GM13977 (cell line): ENCODE measurements at regions not wholly inside any gene's neighbourhood (a gene's known extent, or its start where the extent isn't known, plus 50 kb on each side); places are given as distances from the start of the nearest gene placed in this dataset.
"Not testable (repeated sequence)": the region's sequence is repeated elsewhere in the genome, so short reads cannot be mapped to it uniquely, and the experiment has no call there.

Experiments
- DNase-seq: peaks from one replicate; pipeline ENCODE4 v3.0.0; 2012; ENCODE audit warnings: low spot score
- in situ Hi-C: fragments of 300-500 bp; cut with MboI; formaldehyde crosslinking; loops from one replicate; pipeline ENCODE4 v1.12.0; 2022; ENCODE audit warnings: low sequenced_read_pairs, low pct_unique_long_range_greater_than_20kb, mixed read lengths, inconsistent platforms; ENCODE audit not compliant: unreplicated experiment

- DNase-seq, in situ Hi-C loops: not testable (repeated sequence)
Observed at GRCh38 chr1:206302056-206302455, 98.7 kb downstream of the SRGAP2 start.

- in situ Hi-C loops, DNase-seq: not testable (repeated sequence)
Observed at GRCh38 chr1:206307442-206307841, 104.1 kb downstream of the SRGAP2 start.

- DNase-seq, in situ Hi-C loops: not testable (repeated sequence)
Observed at GRCh38 chr1:206310948-206311347, 107.6 kb downstream of the SRGAP2 start.

- DNase-seq, in situ Hi-C loops: not testable (repeated sequence)
Observed at GRCh38 chr1:206311611-206312273, 108.4 kb downstream of the SRGAP2 start.

- DNase-seq, in situ Hi-C loops: not testable (repeated sequence)
Observed at GRCh38 chr1:206312274-206312665, 108.9 kb downstream of the SRGAP2 start.

GRCh38 chr1:206314951-206315636 is 111.8 kb downstream of the SRGAP2 start:
- in situ Hi-C loops, DNase-seq: not testable (repeated sequence)

DNA sequence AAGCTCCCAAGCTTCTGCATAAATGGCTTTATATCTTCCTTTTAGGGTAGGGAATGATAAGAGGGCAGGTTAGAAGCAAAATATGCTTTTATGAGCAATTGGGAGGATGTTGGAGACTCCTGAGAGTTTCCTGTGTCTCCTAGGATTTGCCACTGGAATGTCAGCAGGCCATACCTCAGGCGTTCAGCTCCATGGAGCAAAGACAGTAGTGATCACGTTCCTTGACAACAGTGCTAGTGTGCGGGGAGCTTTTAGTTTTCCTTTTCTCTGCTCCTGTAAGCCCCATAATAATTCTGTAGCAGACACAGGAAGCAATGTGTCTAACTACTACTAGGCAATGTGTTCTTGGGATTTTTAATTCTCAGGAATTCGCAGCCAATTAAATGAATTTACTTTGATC is 113.6 kb downstream of the SRGAP2 start:
- DNase-seq, in situ Hi-C loops: not testable (repeated sequence)

DNA sequence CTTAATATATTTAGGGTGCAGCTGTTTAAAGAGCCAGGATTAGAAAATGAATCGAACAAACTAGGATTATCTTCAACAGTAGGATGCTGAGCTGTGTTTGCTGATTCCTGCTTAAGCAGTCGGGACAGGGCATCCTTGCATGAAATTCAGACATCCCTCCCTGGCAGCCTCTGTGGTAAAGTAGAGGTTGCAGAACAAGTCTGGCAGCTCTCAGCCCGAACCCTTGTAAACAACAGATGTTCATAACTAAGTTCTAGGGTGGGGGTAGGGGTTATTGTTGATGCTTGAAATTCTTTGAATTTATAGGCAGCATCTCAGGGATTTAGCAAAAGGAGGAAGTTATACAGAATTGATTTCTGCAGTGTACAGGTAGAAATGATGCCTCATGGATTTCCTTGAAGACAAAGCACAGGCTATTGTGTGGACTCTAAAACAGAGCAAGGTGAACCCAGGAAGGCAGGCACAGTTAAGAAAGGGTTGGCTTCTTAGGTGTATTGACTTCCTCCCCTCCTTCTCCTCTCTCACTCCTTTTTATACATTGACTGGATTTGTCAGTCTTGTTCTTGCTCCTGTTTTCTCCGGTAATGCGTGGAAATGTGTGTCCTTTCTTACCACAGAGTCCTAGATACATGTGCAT is 114.7 kb downstream of the SRGAP2 start:
- DNase-seq, in situ Hi-C loops: not testable (repeated sequence)

GRCh38 chr1:206320227-206320626 is 116.9 kb downstream of the SRGAP2 start:
- in situ Hi-C loops, DNase-seq: not testable (repeated sequence)

GRCh38 chr1:206326159-206326939 is 123.0 kb downstream of the SRGAP2 start:
- DNase-seq, in situ Hi-C loops: not testable (repeated sequence)

DNA sequence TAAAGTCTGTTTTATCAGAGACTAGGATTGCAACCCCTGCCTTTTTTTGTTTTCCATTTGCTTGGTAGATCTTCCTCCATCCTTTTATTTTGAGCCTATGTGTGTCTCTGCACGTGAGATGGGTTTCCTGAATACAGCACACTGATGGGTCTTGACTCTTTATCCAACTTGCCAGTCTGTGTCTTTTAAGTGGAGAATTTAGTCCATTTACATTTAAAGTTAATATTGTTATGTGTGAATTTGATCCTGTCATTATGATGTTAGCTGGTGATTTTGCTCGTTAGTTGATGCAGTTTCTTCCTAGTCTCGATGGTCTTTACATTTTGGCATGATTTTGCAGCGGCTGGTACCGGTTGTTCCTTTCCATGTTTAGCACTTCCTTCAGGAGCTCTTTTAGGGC is 128.3 kb downstream of the SRGAP2 start:
- in situ Hi-C loops, DNase-seq: not testable (repeated sequence)

DNA sequence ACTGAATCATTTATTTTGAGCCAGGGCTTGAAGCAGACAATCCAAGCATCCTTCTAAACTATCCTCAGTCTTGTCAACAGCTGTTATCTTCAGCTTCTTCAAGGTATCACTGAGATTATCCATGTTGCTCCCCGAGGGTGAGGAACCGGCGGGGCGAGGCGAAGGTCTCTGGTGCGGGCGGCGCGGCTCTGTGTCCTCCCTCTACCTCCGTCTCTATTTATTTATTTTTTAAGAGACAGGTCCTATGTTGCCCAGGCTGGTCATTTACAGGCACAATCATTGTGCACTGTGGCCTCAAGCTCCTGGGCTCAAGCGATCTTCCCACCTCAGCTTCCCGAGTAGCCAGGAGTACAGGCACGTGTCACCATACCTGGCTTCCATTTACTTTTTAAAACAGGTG is 130.0 kb downstream of the SRGAP2 start:
- in situ Hi-C loops, DNase-seq: not testable (repeated sequence)

- in situ Hi-C loops, DNase-seq: not testable (repeated sequence)
Observed at GRCh38 chr1:206333897-206334296, 130.6 kb downstream of the SRGAP2 start.

DNA sequence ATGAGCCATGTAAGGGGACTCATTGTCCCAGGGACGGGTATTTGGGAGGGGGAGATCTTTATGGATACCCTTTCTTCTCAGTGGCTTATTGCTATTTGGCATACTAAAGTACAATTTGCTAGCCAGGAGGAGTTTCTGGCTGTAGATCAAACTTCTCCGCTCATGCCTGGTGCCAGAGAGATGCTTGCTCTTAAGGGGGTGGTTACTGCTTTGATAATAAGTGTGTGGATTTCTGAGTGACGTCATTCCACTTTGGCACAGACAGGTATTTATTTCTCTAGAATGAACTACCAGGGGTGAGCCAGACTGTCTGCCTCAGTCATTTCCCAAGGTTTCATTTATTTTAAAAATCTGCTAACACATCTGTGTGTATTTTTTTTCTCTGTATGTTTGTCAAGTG is 131.1 kb downstream of the SRGAP2 start:
- in situ Hi-C loops, DNase-seq: not testable (repeated sequence)

- in situ Hi-C loops = not testable (repeated sequence)
Observed at GRCh38 chr1:206335162-206335561, 131.8 kb downstream of the SRGAP2 start.

GRCh38 chr1:206335875-206336846 is 132.8 kb downstream of the SRGAP2 start:
- in situ Hi-C loops, DNase-seq: not testable (repeated sequence)

More at GRCh38 chr1:206335162-206335561, 131.8 kb downstream of the SRGAP2 start:
- DNase-seq = not testable (repeated sequence)

- DNase-seq, in situ Hi-C loops: not testable (repeated sequence)
Observed at GRCh38 chr1:206337024-206337423, 133.3 kb upstream of the IKBKE start.
